ENCODE measurements at regions not wholly inside any gene's neighbourhood (a gene's known extent, or its start where the extent isn't known, plus 50 kb on each side); places are given as distances from the start of the nearest gene placed in this dataset.

DNA sequence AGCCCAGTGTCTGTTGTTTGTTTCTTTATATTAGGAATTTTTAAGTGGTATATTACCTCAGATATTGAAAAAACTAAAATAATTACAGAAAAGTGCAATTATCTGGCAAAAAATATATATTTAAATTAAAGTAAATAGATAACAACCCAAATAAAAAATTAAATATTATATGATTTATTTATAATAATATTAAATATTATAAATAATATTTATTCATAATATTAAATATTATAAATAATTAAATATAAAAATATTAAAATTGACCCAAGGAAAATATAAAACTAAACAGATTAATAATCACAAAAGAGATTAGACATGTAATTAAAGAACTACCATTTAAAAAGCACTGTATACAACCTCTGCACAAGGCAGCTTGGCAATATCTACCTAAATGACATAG, 331.9 kb upstream of the POGK start:
- RAD21 ChIA-PET (ENCODE audit: low non-redundant PET in 1 of 2, low total read pairs in 2 of 2, uncharacterized antibody in 2 of 2, unreplicated experiment in 2 of 2), result no interaction called here
- DNase-seq (ENCODE audit: low read depth, low spot score), result no peak
- no peaks in the 10 kb centered on the region for H3K27me3 ChIP-seq (ENCODE audit: insufficient read depth, low read length)
- no peak overlapping the region for H3K4me3 ChIP-seq (replicated peaks in 1 of 2; ENCODE audit: low read depth in 1 of 2, low read length in 2 of 2)
- BruUV-seq (replicated peaks), result no TSS peak
- H4K20me1 ChIP-seq (ENCODE audit: insufficient read depth), result no peaks in the 10 kb centered on the region
- H3K79me2 ChIP-seq (ENCODE audit: insufficient read depth, low read length), result no peaks in the 10 kb centered on the region
- H3K36me3 ChIP-seq (ENCODE audit: control insufficient read depth in 1 of 2, insufficient read depth in 2 of 2, low read length in 2 of 2), result no peaks in the 10 kb centered on the region
- no peak overlapping the region for H3K4me2 ChIP-seq (ENCODE audit: low read length)
- H3K9me3 ChIP-seq (ENCODE audit: control insufficient read depth in 1 of 2, insufficient read depth in 1 of 2, low read depth in 1 of 2, low read length in 2 of 2), result no peaks in the 10 kb centered on the region
- H3K9me2 ChIP-seq (ENCODE audit: insufficient read depth), result no peaks in the 10 kb centered on the region
- no peaks in the 10 kb centered on the region for H3K4me1 ChIP-seq (ENCODE audit: control insufficient read depth in 1 of 2, insufficient read depth in 2 of 2, low read length in 2 of 2)
- intact Hi-C loops (cut with micrococcal nuclease), result no loop called here
- no peak for ATAC-seq
- no peak overlapping the region for H3K9ac ChIP-seq (ENCODE audit: low read length)
- no peak overlapping the region for H3K27ac ChIP-seq (ENCODE audit: low read depth, low read length)
- CTCF ChIA-PET, result no interaction called here
- H2AFZ ChIP-seq (ENCODE audit: low read depth, low read length, poor library complexity, severe bottlenecking), result no peak overlapping the region
- POLR2A ChIA-PET, result no interaction called here
- TF ChIP-seq FOSL1 (IDR thresholded peaks at IDR 0.05; ENCODE audit: low read depth) (no peak), TCF7L2 (IDR thresholded peaks at IDR 0.05; ENCODE audit: borderline replicate concordance, extremely low read depth, insufficient read depth, insufficient read length) (no peak), EZH2 (IDR thresholded peaks at IDR 0.05) (no peak), SRF (IDR thresholded peaks at IDR 0.05; ENCODE audit: low read depth) (no peak), CBX3 (IDR thresholded peaks at IDR 0.05; ENCODE audit: low read depth) (no peak), ZFX (IDR thresholded peaks at IDR 0.05) (no peak), ELF1 (IDR thresholded peaks at IDR 0.05; ENCODE audit: borderline replicate concordance, low read depth) (no peak), ZNF274 (IDR thresholded peaks at IDR 0.05; ENCODE audit: low read depth, low read length) (no peak), SIN3A (IDR thresholded peaks at IDR 0.05; ENCODE audit: low read depth) (no peak), CEBPB (IDR thresholded peaks at IDR 0.05; ENCODE audit: low read depth) (no peak), JUND (IDR thresholded peaks at IDR 0.05) (no peak), ZBTB33 (IDR thresholded peaks at IDR 0.05; ENCODE audit: extremely low read depth, insufficient replicate concordance, low read length) (no peak)
- TF ChIP-seq, protein P1, sequence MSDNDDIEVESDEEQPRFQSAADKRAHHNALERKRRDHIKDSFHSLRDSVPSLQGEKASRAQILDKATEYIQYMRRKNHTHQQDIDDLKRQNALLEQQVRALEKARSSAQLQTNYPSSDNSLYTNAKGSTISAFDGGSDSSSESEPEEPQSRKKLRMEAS (IDR thresholded peaks at IDR 0.05), result no peak
- TF ChIP-seq, protein P2, sequence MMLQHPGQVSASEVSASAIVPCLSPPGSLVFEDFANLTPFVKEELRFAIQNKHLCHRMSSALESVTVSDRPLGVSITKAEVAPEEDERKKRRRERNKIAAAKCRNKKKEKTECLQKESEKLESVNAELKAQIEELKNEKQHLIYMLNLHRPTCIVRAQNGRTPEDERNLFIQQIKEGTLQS (IDR thresholded peaks at IDR 0.05), result no peak
- TF ChIP-seq, protein P3, sequence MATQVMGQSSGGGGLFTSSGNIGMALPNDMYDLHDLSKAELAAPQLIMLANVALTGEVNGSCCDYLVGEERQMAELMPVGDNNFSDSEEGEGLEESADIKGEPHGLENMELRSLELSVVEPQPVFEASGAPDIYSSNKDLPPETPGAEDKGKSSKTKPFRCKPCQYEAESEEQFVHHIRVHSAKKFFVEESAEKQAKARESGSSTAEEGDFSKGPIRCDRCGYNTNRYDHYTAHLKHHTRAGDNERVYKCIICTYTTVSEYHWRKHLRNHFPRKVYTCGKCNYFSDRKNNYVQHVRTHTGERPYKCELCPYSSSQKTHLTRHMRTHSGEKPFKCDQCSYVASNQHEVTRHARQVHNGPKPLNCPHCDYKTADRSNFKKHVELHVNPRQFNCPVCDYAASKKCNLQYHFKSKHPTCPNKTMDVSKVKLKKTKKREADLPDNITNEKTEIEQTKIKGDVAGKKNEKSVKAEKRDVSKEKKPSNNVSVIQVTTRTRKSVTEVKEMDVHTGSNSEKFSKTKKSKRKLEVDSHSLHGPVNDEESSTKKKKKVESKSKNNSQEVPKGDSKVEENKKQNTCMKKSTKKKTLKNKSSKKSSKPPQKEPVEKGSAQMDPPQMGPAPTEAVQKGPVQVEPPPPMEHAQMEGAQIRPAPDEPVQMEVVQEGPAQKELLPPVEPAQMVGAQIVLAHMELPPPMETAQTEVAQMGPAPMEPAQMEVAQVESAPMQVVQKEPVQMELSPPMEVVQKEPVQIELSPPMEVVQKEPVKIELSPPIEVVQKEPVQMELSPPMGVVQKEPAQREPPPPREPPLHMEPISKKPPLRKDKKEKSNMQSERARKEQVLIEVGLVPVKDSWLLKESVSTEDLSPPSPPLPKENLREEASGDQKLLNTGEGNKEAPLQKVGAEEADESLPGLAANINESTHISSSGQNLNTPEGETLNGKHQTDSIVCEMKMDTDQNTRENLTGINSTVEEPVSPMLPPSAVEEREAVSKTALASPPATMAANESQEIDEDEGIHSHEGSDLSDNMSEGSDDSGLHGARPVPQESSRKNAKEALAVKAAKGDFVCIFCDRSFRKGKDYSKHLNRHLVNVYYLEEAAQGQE (IDR thresholded peaks at IDR 0.05; ENCODE audit: low read depth), result no peak
